Medulla oblongata (tissue), 1 donor: ENCODE measurements at regions not wholly inside any gene's neighbourhood (a gene's known extent, or its start where the extent isn't known, plus 50 kb on each side); places are given as distances from the start of the nearest gene placed in this dataset.

Source experiments
- DNase-seq: peaks from one replicate; pipeline ENCODE4 v3.0.0-alpha.2; 2015; ENCODE audit errors: extremely low spot score

- DNase-seq, result no peak
These were observed 486.5 kb downstream of the TBC1D22A start for GRCh38 chr22:47248925-47249324.

GRCh38 chr22:47247579-47248240 is 485.3 kb downstream of the TBC1D22A start:
- no peak for DNase-seq

DNA sequence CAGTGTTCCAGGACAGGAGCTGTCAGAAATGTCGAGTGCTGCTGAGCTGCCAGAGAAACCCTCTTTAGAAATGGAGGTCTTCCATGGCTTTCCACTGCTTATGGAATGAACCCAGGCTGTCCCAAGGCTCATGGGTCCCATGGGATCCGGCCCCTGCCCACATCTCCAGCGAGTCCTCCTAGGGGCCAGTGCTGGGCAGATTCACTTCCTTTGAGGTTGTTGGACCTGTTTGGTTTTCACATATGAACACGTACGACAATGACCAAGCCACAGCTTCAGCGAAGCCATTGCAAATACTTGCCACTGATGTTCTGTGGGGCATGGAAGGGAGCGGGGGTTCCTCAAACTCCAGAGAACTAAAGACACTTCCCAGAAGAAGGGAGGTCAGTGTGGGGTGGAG is 483.3 kb downstream of the TBC1D22A start:
- no peak for DNase-seq

- DNase-seq, result no peak
These were observed 482.8 kb downstream of the TBC1D22A start for GRCh38 chr22:47245286-47245685.

GRCh38 chr22:47240116-47240515 is 477.7 kb downstream of the TBC1D22A start:
- no peak for DNase-seq

GRCh38 chr22:47239474-47239860 is 477.0 kb downstream of the TBC1D22A start:
- no peak for DNase-seq

DNA sequence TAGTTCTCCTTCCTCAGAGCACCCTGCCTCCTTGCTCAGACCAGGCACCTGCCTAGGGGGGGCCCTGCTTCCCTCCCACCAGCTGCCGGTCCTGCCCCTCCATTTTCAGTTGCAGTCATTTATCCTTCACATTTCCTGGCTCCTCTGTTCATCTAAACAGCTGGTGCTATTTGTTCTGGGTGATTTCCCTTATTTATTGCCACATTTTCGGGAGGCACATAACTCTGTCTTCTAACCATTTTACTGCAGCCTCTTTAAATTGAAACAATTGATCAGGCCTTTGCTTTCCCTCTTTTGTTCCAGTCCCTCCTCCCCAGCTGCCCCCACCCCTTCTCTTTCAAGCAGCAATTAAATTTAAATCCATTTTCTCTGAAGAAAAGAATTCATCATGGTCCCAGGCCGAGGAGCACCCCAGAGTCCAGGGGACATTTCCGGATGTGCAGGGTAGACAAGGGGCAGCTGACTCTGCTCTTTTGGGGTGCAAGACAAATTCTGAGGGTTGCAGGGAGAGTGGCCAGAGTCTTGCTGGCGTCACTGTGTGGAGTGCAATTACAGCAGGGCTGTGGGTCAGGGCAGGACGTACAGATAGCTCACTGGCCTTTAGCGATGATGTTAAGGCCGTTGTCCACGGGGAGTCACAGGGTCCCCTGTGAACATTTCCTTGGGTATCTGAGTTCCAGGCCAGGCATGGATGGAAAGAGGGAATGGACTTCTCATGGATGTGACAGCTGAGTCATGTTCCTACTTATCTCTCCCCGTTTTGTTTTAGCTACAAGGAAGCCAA is 476.4 kb downstream of the TBC1D22A start:
- no peak for DNase-seq

DNA sequence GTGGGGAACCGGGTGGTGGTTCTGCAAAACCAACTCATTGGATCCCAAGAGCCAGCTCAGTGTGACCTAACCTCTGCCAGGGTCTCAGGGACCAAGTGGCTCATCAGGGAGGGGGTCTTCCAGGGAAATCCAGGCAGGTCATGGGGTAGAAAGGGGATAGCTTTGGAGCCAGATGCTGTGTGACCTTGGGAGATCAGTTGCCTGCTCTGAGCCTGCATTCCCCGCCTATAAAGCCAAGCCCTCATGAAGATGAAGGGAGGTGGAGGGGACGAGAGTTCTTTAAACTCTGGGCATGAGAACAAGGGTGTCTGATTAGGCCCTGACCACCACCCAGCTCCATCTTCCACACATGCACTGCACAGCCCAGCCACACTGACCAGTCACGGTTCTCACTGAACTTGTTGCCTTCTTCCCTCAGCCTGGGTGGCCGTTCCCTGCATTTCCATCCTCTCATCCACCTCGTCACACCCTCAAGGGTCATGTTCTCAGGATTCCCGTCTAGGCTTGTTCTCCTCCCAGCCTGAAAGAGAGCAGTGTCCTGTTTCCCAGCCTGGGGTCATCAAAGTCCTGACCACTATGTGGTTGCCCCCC is 475.5 kb downstream of the TBC1D22A start:
- no peak for DNase-seq

DNA sequence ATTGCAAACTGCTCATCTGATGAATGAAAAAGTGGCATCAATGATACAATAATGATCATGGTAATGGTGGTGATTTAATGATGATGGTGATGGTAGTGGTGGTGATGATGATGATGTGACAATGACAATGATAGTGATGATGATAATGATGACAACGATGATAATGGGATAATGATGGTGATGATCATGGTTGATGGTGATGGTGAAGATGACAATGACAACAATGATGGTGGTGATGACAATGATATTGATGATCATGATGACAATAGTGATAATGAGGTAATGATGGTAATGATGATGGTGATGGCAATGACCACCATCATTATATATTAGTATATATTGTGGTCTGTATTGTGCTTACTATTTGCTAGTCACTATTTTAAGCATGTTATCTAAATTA is 474.3 kb downstream of the TBC1D22A start:
- no peak for DNase-seq

DNA sequence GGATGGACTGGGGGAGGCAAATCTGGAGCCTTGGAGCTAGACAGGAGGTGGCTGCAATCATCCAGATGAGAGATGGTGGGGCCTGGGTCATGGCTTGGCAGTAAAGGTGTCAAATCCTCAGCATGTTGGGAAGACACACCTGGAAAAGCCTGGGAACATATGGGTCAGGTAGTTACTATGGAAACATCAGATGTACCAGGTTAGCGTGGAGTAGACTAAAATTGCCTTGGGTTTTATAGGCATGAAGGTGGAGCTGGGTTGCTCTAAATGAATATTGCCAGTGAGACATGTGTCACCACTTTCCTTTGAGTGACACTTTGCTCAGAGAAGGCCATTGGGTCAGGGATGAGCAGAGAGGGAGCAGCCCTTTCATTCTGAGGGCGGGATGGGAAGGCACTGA is 473.7 kb downstream of the TBC1D22A start:
- no peak for DNase-seq

- no peak for DNase-seq
These were observed 471.1 kb downstream of the TBC1D22A start for GRCh38 chr22:47233316-47234243.

DNA sequence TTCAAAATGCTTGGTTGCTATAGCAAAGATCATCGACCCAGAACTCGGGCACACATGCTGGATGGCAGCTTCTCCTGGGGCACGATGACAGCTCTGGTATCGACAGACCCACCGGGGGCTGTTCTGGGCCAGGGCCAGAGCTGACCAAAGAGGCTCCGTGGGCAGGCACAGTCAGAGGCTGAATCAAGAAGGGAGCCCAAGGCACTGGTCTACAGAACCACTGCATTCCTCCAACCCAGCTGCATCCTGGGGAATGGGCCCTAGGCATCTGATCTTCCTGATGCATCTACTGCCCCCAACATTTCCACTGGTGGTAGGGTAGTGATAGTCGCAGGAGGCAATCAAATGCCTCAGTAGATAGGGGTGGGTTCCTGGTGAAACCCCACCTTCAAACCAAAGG is 470.3 kb downstream of the TBC1D22A start:
- no peak for DNase-seq

DNA sequence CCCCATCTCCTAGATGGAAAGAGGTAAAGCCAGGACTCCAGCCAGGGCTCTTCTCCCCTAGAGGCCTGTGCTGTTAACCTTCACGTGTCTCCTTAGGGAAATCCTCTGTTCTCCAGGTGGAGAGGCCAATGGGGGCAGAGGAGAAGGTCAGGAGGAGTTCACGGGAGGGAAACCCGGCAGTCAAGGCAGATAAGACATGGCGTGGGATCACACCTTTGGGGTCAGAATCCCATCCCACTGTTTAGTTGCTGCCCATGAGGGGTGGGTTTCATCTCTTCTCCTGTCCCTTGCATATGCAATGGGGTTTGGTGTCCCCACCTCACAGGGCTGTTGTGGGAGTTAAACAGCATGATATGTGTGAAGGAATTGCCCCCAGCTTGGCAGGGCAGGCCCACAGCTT is 469.7 kb downstream of the TBC1D22A start:
- DNase-seq, result no peak

GRCh38 chr22:47231759-47232158 is 469.3 kb downstream of the TBC1D22A start:
- no peak for DNase-seq

- no peak for DNase-seq
These were observed 468.3 kb downstream of the TBC1D22A start for GRCh38 chr22:47230741-47231140.

DNA sequence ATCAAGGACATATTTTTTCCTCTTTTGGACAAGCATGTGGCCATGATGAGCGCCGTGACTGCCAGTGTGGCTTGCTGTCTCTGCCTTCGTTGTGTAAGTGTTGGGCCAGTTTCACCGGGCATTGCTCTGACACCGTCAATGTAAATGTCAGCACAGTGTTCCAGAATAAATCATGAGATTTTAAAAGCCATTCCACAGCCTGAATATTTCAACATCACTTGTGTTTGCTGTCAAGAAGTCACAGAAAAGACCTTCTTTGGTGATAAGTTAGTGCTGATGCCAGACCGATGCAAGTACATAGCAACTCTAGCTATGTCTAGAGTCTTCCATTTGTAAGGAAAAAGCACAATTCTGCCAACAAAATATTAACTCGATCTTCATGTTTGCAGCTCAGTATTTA is 467.8 kb downstream of the TBC1D22A start:
- no peak for DNase-seq

DNA sequence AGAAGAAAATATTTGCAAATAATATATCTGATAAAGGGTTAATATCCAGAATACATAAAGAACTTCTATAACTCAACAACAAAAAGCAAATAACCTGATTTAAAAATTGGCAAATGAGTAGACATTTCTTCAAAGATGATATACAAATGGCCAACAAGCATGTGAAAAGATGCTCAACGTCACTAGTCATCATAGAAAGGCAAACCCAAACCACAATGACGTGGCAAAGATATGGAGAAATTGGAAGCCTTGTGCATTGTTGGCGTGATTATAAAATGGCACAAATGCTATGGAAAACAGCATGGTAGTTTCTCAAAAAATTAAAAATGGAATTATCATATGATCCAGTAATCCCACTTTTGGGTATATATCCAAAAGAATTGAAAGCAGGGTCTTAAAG is 466.3 kb downstream of the TBC1D22A start:
- no peak for DNase-seq

DNA sequence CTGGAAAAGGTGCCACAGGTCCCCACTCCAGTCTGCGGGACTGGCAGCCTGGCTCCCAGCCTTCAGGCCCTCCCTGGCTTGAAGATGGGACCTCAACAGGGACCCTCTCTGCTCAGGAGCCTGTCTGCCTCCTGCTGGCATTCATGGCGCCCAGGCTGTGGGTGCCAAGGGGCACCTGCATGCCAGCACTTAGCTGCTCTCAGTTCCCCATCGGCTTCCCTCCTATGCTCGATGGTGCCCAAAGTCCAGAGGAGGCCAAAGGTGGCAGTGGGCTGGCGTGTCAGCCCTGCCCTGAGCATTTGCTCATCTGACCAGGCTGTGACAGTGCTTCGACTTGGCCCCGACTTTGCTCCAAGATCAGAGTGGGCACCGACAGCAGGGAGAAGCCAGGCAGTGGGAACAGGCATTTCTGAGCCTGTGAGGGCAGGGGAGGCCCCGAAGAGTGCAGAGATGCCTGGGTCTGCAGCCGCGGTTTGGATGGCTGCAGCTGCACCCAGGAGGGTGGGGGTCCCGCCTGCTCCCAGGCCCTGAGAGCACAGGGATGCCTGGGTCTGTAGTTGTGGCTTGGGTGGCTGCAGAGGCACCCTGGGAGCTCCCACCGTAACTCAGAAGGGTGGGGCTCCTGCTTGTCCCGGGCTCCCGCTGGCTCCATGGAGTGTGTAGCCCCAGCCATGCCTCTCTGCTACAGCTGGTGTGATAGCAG is 463.6 kb downstream of the TBC1D22A start:
- DNase-seq, result no peak

GRCh38 chr22:47225080-47225930 is 462.9 kb downstream of the TBC1D22A start:
- DNase-seq, result no peak
